Stomach (tissue), 4 donors: ENCODE measurements at regions not wholly inside any gene's neighbourhood (a gene's known extent, or its start where the extent isn't known, plus 50 kb on each side); places are given as distances from the start of the nearest gene placed in this dataset.

Experiments
- CTCF ChIP-seq, 7 experiments: fragments of 450-650 bp in 4 of 7; fragments of 200-600 bp in 3 of 7; sonication (generic) in 3 of 7; IDR thresholded peaks; one replicate each; pipeline ENCODE4 v1.5.1; 2016 to 2019; ENCODE audit warnings: antibody characterized with exemption in 7 of 7, control low read depth in 2 of 7, mild to moderate bottlenecking in 1 of 7
- EP300 ChIP-seq: sonication (generic); formaldehyde crosslinking; IDR thresholded peaks from one replicate; pipeline ENCODE4 v1.6.1; 2017; ENCODE audit warnings: antibody characterized with exemption
- POLR2A ChIP-seq, 4 donors: fragments of 450-650 bp; IDR thresholded peaks; one replicate each; pipeline ENCODE4 v1.6.1; 2016; ENCODE audit warnings: antibody characterized with exemption in 4 of 4, control low read depth in 2 of 4, mild to moderate bottlenecking in 1 of 4, moderate library complexity in 1 of 4
- POLR2AphosphoS5 ChIP-seq, 3 donors: sonication (generic); formaldehyde crosslinking; IDR thresholded peaks; one replicate each; pipeline ENCODE4 v1.6.1; 2016; ENCODE audit warnings: antibody characterized with exemption in 3 of 3

- TF ChIP-seq CTCF (IDR thresholded peaks at IDR 0.05) (no peak), POLR2A (IDR thresholded peaks at IDR 0.05) (no peak), POLR2AphosphoS5 (IDR thresholded peaks at IDR 0.05) (no peak), EP300 (no peak)
These were observed 95.2 kb downstream of the PSMG1 start for GRCh38 chr21:39088031-39088370.
